Mammary epithelial cell (primary cell): ENCODE measurements at regions not wholly inside any gene's neighbourhood (a gene's known extent, or its start where the extent isn't known, plus 50 kb on each side); places are given as distances from the start of the nearest gene placed in this dataset.

Source experiments
- CTCF ChIP-seq, 2 donors: IDR thresholded peaks in 1 of 2; conservative IDR thresholded peaks in 1 of 2; 2 replicates each; pipeline ENCODE4 v1.5.1; 2011 to 2012; ENCODE audit warnings: inconsistent platforms in 2 of 2, low read length in 2 of 2, mild to moderate bottlenecking in 2 of 2, control low read depth in 1 of 2, low read depth in 1 of 2; ENCODE audit not compliant: insufficient read depth in 1 of 2; ENCODE audit errors: extremely low read depth in 1 of 2
- EZH2 ChIP-seq: IDR thresholded peaks from 2 replicates; pipeline ENCODE4 v1.6.1; 2012; ENCODE audit warnings: low read length, inconsistent platforms, borderline replicate concordance

- no peak for TF ChIP-seq CTCF (conservative IDR thresholded peaks at IDR 0.05 in 1 of 2, IDR thresholded peaks at IDR 0.05 in 1 of 2; ENCODE audit: extremely low read depth in 1 of 2, insufficient read depth in 1 of 2, low read depth in 1 of 2, low read length in 2 of 2)
- TF ChIP-seq EZH2 = no peak
These were observed 262.8 kb upstream of the DAPK1 start for GRCh38 chr9:87234854-87235253.
